ENCODE measurements at regions not wholly inside any gene's neighbourhood (a gene's known extent, or its start where the extent isn't known, plus 50 kb on each side); places are given as distances from the start of the nearest gene placed in this dataset.
A peak's percentile ranks its signal among the peaks of the same experiment; 100 is the strongest.

- H3K4me1 Mint-ChIP-seq (ENCODE audit: unreplicated experiment), result peaks cover 39% of the 10 kb centered on the region
- DNase-seq (ENCODE audit: extremely low spot score, unreplicated experiment), result no peak
- no peaks in the 10 kb centered on the region for H3K36me3 Mint-ChIP-seq (ENCODE audit: unreplicated experiment)
- H3K27me3 Mint-ChIP-seq (ENCODE audit: unreplicated experiment), result no peaks in the 10 kb centered on the region
- no peak for TF ChIP-seq CTCF (IDR thresholded peaks at IDR 0.05)
- H3K9me3 Mint-ChIP-seq (ENCODE audit: unreplicated experiment), result no peaks in the 10 kb centered on the region
- H3K4me3 Mint-ChIP-seq (ENCODE audit: unreplicated experiment), result no peak overlapping the region
- peak overlapping the region; percentile 71 for H3K27ac Mint-ChIP-seq (ENCODE audit: unreplicated experiment)
Measured at GRCh38 chr16:64392456-64392855, 729.4 kb downstream of the CDH11 start.

GRCh38 chr16:64391063-64391600 lies 730.7 kb downstream of the CDH11 start:
- H3K27ac Mint-ChIP-seq (ENCODE audit: unreplicated experiment), result peak overlapping the region; percentile 98
- H3K36me3 Mint-ChIP-seq (ENCODE audit: unreplicated experiment), result no peaks in the 10 kb centered on the region
- no peaks in the 10 kb centered on the region for H3K27me3 Mint-ChIP-seq (ENCODE audit: unreplicated experiment)
- DNase-seq (ENCODE audit: extremely low spot score, unreplicated experiment), result no peak
- no peaks in the 10 kb centered on the region for H3K9me3 Mint-ChIP-seq (ENCODE audit: unreplicated experiment)
- H3K4me3 Mint-ChIP-seq (ENCODE audit: unreplicated experiment), result peak overlapping the region; percentile 65
- no peak for TF ChIP-seq CTCF (IDR thresholded peaks at IDR 0.05)
- H3K4me1 Mint-ChIP-seq (ENCODE audit: unreplicated experiment), result peaks cover 37% of the 10 kb centered on the region

GRCh38 chr16:64390102-64390501 lies 731.8 kb downstream of the CDH11 start:
- H3K4me1 Mint-ChIP-seq (ENCODE audit: unreplicated experiment), result peaks cover 37% of the 10 kb centered on the region
- H3K27me3 Mint-ChIP-seq (ENCODE audit: unreplicated experiment), result no peaks in the 10 kb centered on the region
- peak overlapping the region; percentile 65 for H3K4me3 Mint-ChIP-seq (ENCODE audit: unreplicated experiment)
- DNase-seq (ENCODE audit: extremely low spot score, unreplicated experiment), result no peak
- H3K9me3 Mint-ChIP-seq (ENCODE audit: unreplicated experiment), result no peaks in the 10 kb centered on the region
- no peaks in the 10 kb centered on the region for H3K36me3 Mint-ChIP-seq (ENCODE audit: unreplicated experiment)
- H3K27ac Mint-ChIP-seq (ENCODE audit: unreplicated experiment), result peak overlapping the region; percentile 98
- TF ChIP-seq CTCF (IDR thresholded peaks at IDR 0.05), result no peak

GRCh38 chr16:64384636-64385035 lies 737.2 kb downstream of the CDH11 start:
- Mint-ChIP-seq H3K9me3 (ENCODE audit: unreplicated experiment) (no peaks in the 10 kb centered on the region), H3K36me3 (ENCODE audit: unreplicated experiment) (no peaks in the 10 kb centered on the region), H3K27me3 (ENCODE audit: unreplicated experiment) (no peaks in the 10 kb centered on the region), H3K4me3 (ENCODE audit: unreplicated experiment) (no peak overlapping the region), H3K4me1 (ENCODE audit: unreplicated experiment) (peaks cover 6% of the 10 kb centered on the region), H3K27ac (ENCODE audit: unreplicated experiment) (no peak overlapping the region)
- TF ChIP-seq CTCF (IDR thresholded peaks at IDR 0.05), result no peak
- DNase-seq (ENCODE audit: extremely low spot score, unreplicated experiment), result no peak

- peaks cover 22% of the 10 kb centered on the region for H3K4me1 Mint-ChIP-seq (ENCODE audit: unreplicated experiment)
- DNase-seq (ENCODE audit: extremely low spot score, unreplicated experiment), result no peak
- H3K27ac Mint-ChIP-seq (ENCODE audit: unreplicated experiment), result no peak overlapping the region
- no peaks in the 10 kb centered on the region for H3K36me3 Mint-ChIP-seq (ENCODE audit: unreplicated experiment)
- no peak overlapping the region for H3K4me3 Mint-ChIP-seq (ENCODE audit: unreplicated experiment)
- no peaks in the 10 kb centered on the region for H3K9me3 Mint-ChIP-seq (ENCODE audit: unreplicated experiment)
- H3K27me3 Mint-ChIP-seq (ENCODE audit: unreplicated experiment), result no peaks in the 10 kb centered on the region
- TF ChIP-seq CTCF (IDR thresholded peaks at IDR 0.05), result no peak
Measured at GRCh38 chr16:64381979-64382378, 739.9 kb downstream of the CDH11 start.
